Stimulated activated CD4-positive, alpha-beta T cell treated with anti-CD3 and anti-CD28 coated beads, Interleukin-1b, Interleukin-23, amount 100 ng/mL, for 24 hours (primary cell): ENCODE measurements at regions not wholly inside any gene's neighbourhood (a gene's known extent, or its start where the extent isn't known, plus 50 kb on each side); places are given as distances from the start of the nearest gene placed in this dataset.
"Not testable (repeated sequence)": the region's sequence is repeated elsewhere in the genome, so short reads cannot be mapped to it uniquely, and the experiment has no call there.

Source experiments
- DNase-seq, 4 experiments: peaks; one replicate each; pipeline ENCODE4 v3.0.0-alpha.2; 2020; ENCODE audit warnings: low read depth in 4 of 4, low spot score in 1 of 4

DNA sequence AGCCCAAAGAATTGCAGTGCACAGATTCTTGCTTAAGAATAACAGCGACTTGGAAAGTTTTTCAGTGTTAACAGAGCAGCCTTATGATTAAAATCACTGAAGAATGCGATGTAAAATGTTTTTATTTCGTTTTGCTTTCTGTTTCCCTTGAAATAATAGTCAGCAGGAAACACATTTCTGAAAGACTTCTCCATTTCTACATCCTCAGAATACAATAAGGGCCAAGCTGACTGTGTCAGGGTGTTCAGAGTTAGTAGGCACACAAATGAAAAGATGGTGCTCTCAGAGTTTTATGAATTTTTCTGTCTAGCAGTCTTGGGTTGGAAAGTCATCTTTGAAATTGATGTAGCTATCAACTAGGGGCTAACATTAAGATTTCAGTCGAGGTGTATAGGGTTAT is 582.9 kb upstream of the RBFOX1 start:
- DNase-seq, result no peak

DNA sequence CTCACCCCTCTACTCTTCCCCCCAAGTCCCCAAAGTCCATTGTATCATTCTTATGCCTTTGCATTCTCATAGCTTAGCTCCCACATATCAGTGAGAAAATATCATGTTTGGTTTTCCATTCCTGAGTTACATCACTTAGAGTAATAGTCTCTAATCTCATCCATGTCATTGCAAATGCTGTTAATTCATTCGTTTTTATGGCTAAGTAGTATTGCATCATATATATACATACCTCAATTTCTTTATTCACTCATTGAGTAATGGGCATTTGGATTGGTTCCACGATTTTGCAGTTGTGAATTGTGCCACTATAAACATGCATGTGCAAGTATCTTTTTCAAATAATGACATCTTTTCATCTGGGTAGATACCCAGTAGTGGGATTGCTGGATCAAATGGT is 596.3 kb upstream of the RBFOX1 start:
- DNase-seq, result not testable (repeated sequence)

DNA sequence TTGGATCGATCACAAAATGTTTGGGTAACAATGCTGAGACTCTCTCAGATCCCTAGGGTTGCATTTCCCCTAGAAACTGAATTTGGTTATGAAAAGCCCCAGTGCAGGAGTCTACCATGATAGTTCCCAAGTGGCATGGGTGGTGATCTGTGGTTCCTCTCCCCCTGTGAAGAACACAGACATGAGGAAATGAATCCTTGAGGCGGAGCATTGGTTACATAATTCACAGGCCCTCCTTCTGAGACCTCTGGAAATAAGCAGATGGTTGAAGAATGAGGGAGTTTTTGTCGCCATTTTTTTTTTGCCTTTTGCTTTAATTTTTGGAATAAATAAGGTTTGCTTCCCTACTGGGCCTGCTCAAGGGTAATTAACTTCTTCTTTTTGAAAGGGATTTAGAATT is 597.0 kb upstream of the RBFOX1 start:
- no peak for DNase-seq

DNA sequence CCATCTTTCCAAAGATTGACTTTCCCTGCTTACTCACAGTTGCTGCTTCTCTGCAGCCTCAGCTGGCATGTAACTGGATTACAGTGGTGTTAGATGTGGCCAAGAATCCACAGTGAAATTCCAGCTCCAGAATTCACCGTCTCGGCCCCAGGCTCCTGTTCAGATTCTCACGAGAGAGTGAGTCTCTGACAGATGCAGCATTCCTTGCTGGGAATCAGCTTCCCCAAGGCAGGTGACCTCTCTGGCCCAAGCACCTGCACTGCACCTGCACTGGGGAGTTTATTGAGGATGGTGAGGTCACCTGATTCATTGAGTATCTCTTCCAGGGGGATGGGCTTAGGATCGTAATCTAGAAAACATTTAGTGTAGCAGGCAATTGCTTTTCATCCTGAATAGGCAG is 600.5 kb upstream of the RBFOX1 start:
- no peak for DNase-seq

DNA sequence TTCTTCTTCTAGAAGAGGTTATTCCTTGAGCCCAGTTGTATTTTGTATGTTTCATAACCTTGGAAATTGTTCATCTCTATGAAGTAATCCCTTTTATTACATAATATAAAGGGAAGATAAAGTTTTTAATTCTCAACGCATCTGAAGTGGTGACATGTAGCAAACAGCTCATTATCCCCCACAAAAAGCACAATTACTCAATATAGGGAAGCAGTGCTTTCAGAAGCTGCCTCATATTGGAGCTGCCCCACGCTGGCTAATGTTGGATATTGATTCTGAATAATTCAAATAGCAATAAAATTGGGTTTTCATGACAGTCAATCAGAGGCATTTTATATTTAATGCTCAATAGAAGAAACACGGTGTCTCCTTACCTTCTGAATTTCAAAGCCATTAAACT is 604.3 kb upstream of the RBFOX1 start:
- no peak for DNase-seq

DNA sequence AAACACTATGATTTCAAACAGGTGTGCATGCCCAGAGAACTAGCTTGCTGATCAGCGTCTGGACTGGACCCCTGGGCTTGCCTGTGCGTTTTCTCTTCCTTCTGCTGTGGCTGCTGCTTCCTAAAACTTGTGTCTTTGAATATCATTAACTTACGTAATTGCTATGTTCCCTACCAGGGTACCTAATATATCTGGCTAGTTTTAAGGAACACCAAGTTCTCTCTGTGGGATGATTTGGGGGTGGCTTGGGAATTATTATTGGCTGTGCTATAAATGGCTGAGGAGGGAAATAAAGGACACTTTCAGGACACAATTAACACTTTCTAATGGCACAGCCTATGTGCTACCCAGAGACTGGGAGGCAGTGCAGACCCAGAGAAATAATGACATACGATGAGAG is 606.0 kb upstream of the RBFOX1 start:
- no peak for DNase-seq

DNA sequence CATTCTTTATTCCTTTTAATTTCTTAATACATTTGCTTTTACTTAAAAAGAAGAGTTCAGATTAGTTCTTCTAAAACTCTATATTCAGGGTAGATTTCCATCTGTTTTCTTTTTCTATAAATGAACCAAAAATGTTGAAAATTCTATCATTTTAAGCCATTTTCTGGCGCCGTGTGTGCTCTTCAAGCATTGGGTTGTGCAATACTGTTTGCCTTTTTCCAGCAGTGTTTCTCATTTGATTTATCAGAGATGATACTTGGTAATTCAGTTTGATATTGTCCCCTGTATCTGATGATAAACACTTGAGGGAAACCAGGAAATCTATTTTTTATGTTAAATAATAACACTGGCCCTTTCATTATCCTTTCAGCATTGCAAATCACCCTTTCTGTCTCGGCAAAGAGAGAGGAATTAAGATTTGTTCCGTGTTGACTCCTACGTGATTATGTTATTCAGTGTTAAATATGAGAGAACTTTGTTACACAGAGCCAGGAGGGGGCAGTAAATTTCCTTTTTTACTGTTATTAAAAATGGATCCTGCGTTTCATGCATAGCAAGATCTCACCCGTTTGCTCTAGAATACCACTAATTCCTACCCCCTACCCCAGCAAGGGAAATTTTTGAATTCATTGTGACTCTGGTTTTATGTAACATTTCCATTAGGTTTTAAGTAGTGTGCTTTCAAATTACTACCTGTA is 606.9 kb upstream of the RBFOX1 start:
- DNase-seq, result no peak

DNA sequence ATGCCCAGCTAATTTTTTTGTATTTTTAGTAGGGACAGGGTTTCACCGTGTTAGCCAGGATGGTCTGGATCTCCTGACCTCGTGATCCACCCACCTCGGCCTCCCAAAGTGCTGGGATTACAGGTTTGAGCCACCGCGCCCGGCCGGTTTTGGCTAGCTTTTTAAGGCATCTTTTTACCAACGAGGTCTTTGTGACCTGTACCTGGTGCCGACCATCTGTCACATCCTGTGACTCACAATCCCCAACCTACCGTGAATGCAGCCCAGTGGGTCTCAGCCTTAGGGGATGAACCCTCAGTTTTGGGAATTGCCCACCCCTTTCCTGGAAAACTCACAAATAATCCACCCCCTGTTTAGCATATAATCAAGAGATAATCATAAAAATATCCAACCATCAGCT is 607.4 kb upstream of the RBFOX1 start:
- DNase-seq, result not testable (repeated sequence)

DNA sequence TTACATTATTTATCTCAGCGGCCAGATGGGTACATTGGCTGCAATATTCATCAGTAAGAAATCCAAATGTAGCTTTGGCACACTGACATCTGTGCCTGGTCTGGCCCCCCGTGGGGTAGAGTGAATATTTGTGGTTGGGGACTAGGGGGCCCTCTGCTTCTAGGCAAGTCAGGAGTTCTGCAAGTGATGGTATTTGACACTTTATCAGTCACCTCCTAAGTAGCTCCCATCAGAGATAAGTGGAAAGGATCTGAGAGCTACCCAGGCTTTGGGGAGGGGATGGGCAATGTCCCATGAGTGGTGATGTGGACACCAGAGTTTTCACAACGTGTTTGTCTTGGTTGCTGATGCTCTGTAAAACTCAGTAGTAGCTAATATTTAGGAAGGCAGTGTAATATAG is 609.9 kb upstream of the RBFOX1 start:
- DNase-seq, result no peak

DNA sequence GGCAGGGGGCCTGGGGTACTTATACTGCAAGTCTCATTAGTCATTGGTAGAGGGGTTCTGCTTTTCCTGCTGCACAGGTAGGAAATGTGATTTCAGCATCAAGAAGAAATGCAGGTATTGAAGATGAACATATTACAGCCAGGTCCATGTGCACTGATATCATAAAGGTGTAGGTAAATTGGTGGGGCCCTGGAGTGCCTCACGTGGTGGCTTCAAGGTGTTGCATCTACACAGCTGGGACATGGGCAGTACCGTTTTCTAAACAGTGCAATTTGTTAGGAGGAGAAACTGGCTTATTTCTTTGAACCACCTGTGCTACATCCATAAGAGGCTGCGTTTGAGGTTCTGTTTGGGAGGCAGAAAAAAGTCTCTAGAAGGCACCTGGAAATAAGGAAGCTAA is 618.1 kb upstream of the RBFOX1 start:
- no peak for DNase-seq

DNA sequence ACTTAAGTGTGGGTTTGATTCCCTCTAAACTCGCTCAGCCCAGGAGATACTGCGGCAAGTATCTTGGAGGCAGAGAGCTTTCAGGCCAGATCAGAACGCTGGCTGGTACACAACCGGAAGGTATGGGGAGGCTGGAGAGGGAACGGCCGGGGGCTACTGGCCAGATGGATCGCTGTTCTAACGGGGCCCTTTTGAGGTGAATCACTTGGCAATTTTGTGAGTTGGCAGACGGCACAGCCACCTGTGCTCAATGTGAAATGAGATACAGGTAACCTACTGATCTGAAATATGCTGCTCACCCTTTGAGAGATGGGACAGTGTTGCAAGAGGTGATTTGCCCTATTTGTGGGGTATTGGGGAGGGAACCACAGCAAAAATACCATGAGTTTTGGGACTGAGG is 622.9 kb upstream of the RBFOX1 start:
- DNase-seq, result no peak

DNA sequence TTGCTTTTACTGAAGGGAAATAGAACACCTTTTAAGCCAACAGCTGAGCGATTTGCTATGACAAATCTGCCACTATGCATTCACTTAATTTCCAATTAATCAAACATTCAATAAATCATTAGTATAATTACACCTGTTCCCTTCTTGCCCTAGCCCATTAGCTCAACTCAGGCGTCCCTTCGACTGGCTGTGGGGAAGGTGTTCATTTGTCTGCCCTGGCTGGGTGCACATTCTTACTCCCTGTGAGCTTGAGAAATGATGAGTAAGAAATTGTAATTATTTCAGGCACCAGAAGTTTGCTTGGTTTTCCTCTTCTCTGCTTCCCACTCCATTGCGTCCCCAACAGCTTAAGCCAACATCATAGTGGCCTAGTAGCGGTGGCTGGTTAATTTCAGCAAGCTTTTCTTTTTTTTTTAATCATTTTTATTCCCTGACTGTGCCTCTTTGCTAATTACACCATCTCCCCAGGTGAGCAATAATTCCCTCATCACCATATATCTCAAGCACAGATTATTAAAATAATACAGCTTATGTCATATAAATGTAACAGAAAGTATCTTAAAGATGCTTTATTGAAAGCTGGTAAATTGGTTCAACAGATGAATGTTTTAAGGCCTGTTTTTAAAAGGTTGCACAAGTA is 623.9 kb upstream of the RBFOX1 start:
- DNase-seq, result no peak

DNA sequence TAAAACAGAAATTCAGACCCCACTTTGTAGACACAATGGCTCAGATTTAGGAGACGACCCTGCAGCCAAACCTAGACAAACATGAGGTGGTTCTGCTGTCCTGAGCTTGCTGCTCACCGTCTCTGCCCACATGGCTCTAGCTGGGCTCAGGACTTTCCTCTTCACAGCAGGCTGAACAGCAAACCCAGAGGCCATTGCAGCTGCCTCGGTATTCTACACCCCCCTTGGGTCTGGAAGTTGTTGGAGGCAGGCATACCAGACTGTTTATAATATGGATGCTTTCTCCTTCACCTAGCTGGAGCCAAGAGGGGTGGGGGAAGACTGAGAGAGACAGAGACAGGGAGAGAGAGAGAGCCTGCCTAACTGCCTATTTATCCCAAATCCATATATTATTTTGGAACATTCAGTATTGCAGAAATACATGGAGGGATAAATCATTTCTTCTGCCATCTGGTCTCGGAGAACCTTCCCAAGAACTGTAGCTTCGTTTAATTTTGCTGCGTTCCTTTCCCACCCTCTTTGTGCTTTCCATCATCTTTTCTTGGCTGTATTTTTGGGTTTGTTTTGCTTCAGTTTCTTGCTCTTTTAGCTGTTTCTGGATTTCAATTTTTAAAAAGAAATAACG is 628.2 kb upstream of the RBFOX1 start:
- no peak for DNase-seq

DNA sequence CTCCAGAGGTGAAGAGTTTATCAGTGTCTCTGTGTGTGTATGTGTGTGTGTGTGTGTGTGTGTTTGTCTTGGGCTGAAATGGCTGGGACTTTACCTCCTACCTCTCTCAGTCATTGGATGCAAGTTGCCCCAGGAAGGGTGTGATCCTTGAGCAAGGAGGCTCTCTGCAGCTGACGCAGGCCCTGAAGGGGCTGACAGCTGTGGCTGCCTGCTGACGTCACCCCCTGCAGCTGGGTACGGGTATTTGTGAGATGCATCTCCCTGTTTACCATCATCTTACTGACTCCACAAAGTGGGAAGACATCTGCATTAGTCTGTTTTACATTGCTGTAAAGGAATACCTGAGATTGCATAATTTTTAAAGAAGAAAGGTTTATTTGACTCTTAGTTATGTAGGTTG is 631.5 kb upstream of the RBFOX1 start:
- no peak for DNase-seq

DNA sequence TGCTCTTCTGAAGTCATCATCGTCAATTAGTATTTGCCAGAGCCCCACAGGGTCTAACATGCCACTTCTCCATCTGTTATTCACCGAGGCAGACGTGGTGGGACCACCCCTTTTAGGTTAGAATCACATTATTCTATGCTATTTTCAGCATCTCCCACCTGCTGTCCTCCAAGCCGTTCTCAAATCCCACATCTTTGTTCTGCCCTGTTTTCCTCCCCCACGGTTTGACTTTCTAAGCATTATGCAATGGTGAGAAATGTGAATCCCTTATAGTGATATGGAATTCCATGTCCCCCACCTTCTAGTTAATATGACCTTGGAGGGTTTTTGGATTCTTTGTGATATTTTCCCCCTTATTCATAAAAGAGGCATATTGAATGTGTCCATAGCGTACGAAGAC is 634.1 kb upstream of the RBFOX1 start:
- DNase-seq, result no peak

DNA sequence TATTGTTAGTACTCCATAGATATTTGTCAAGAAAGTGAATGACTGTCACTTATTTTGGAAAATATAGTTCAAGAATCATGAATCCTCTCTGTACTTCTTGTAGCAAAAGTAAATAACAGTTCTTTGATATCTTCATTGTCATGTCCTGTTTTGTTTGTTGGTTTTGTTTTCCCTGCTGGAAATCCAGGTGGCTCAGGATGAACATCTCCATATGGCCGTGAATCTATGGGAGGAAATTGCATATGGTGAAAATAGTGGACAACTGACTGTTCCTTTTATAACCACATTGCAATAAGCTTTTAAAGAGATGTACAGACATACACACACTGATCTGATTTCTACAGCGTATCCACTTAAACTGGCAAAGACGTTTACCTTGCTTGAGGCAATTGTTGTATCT is 637.0 kb upstream of the RBFOX1 start:
- no peak for DNase-seq

DNA sequence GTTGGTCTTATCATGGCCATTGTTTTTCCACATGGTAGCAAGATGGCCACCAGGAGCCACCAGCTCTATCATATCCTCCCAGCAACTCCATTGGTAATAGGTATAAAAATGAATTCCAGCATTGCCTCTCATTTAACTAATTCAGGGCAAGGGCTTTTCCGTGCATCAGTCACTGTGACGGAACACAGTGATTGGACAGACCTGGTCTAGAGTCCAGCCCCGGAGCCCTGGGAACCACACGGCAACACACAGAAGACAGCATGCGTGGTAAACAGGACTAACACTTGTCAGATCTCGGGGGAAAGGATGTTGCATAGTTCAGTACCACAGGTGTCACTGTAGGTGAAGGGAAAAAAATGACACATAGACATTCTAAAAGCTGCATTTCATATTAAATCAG is 638.0 kb upstream of the RBFOX1 start:
- no peak for DNase-seq

DNA sequence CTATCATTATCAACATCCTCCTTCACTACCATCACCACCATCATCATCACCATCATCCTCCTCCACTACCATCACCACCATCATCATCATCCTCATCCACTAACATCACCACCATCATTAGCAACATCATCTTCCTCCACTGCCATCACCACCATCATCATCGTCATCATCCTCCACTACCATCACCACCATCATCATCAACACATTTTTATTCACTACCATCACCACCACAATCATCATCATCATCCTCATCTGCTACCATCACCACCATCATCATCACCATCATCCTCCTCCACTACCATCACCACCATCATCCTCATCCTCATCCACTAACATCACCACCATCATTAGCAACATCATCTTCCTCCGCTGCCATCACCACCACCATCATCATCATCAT is 639.2 kb upstream of the RBFOX1 start:
- not testable (repeated sequence) for DNase-seq

DNA sequence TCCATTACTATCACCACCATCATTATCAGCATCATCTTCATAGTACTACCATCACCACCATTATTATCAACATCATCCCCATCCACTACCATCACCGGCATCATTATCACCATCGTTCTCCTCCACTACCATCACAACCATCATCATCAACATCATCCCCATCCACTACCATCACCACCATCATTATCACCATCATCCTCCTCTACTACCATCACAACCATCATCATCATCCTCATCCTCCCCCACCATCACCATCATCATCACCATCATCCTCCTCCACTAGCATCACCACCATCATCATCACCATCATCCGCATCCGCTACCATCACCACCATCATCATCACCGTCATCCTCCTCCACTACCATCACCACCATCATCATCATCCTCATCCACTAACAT is 639.8 kb upstream of the RBFOX1 start:
- DNase-seq, result no peak

DNA sequence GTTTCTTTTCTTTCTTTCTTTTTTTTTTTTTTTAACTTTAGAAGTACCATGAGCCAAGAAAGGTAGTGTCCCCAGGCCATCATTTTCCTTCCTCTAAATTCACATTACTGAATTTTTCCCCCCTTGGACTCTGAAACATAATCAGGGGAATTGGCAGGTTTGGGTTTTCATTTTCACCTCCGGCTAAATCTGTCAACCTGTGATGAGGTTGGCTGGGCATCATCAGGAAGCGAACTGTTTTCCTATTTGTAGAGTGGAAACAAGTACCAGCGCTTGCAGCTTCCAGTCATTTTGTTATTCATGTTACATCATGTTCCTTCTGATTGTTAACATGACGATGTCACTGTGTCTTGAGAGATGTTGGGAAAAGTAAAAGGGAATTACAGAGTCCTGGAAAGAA is 641.9 kb upstream of the RBFOX1 start:
- DNase-seq, result no peak

DNA sequence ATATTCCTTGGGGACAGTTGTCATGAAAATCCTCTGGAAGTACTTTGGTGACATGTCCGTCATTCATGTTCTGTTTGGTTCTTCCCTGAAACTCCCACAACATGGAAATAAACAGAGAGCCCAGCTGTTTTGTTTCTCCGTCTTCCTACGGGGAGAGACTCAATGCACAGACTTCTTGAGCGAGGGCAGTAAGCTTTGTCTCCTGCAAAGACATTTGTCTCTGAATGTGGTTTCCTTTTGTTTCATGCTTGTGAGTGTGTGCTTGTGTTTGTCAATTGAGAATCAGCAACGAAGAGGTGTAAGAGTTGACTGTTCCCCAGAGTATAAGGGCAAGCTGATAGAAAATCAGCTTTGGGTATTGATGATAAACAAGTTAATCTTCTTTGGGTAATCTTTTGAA is 643.0 kb upstream of the RBFOX1 start:
- no peak for DNase-seq

DNA sequence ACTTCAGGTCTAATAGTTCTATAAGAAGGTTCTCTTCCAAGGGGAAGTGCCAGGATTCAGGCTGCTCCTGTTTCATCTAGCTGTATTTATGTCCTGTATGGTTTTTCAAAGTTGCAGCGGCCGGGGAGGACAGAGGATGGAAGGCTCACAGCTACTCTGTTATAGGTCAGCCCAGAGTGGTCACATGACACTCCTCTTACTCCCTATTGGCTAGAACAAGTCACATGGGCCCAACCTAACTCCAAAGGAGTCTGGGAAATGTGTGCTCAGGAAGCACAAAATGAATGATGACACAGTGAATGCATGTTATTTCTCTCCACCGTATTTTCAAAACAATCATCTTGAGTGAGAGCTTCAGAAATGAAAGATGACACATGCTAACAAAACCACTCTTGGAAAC is 645.1 kb upstream of the RBFOX1 start:
- no peak for DNase-seq
